H1 (cell line): ENCODE measurements at regions not wholly inside any gene's neighbourhood (a gene's known extent, or its start where the extent isn't known, plus 50 kb on each side); places are given as distances from the start of the nearest gene placed in this dataset.

ENCODE experiments used
- CTCF ChIP-seq, 3 experiments: IDR thresholded peaks; 1 replicate in 2 of 3; 2 replicates in 1 of 3; pipeline versions ENCODE4 v1.5.1 to v1.6.1; 2011; ENCODE audit warnings: low read length in 3 of 3, mild to moderate bottlenecking in 3 of 3, inconsistent platforms in 2 of 3, low read depth in 1 of 3, moderate library complexity in 1 of 3; ENCODE audit not compliant: insufficient read depth in 1 of 3; ENCODE audit errors: control extremely low read depth in 1 of 3
- GABPA ChIP-seq: IDR thresholded peaks from 2 replicates; pipeline ENCODE4 v1.6.1; 2011; ENCODE audit warnings: mild to moderate bottlenecking, low read length, moderate library complexity, borderline replicate concordance; ENCODE audit not compliant: insufficient read depth
- POLR2A ChIP-seq, 2 experiments: IDR thresholded peaks; 1 replicate in 1 of 2; 2 replicates in 1 of 2; pipeline ENCODE4 v1.6.1; 2011; ENCODE audit warnings: low read depth in 2 of 2, low read length in 2 of 2, mild to moderate bottlenecking in 2 of 2; ENCODE audit errors: control extremely low read depth in 1 of 2
- POLR2AphosphoS5 ChIP-seq: IDR thresholded peaks from 2 replicates; pipeline ENCODE4 v1.6.1; 2011; ENCODE audit warnings: low read depth, low read length
- TF ChIP-seq, protein P1 (sequence below): IDR thresholded peaks from 2 replicates; pipeline ENCODE4 v1.6.1; 2012; ENCODE audit warnings: inconsistent platforms

DNA sequence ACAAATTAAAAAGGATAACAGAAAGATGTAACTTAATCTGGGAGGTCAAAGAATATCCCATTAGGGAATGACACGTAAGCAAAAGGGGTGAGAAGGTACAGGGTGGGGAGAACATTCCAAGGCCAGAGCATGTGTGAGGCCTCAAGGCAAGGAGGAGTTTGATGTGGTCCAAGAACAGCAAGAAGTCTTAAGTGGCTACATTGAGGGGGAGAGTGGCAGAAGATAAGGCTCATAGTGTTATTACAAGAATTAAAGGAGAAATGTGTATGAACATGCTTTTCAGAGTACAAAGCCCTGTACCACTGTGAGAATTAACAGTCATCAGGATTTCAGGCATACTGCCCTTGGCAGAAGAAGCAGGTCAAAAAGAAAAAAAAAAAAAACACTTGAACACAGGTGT is 174.4 kb upstream of the ERBB4 start:
- no peak for TF ChIP-seq GABPA
- TF ChIP-seq CTCF (IDR thresholded peaks at IDR 0.05; ENCODE audit: control extremely low read depth in 1 of 3, insufficient read depth in 1 of 3, low read depth in 1 of 3, low read length in 3 of 3), result no peak
- no peak for TF ChIP-seq POLR2AphosphoS5
- no peak for TF ChIP-seq POLR2A (IDR thresholded peaks at IDR 0.05; ENCODE audit: control extremely low read depth in 1 of 2, low read depth in 2 of 2, low read length in 2 of 2)
- TF ChIP-seq, protein P1, sequence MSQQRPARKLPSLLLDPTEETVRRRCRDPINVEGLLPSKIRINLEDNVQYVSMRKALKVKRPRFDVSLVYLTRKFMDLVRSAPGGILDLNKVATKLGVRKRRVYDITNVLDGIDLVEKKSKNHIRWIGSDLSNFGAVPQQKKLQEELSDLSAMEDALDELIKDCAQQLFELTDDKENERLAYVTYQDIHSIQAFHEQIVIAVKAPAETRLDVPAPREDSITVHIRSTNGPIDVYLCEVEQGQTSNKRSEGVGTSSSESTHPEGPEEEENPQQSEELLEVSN, result no peak
